ENCODE measurements at regions not wholly inside any gene's neighbourhood (a gene's known extent, or its start where the extent isn't known, plus 50 kb on each side); places are given as distances from the start of the nearest gene placed in this dataset.

DNA sequence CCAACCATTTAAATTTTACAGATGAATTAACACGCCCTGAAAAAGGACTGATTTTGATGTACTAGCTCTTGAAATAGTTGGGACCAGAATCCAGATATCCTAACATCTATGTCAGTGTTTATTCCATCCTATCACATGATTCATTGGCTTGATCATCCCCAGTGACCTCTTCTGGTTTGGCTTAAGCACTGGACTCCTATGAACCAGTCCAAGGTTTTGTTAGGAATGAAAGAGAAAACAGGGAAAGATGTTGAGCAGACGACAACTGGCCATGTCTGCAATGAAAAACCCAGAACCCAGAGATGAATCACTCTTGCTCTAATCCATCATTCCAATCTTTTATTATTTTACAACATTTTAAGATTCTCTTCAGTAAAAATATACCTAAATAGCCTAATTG is 1080.9 kb downstream of the SORCS1 start:
- TF ChIP-seq EZH2phosphoT487 (conservative IDR thresholded peaks at IDR 0.05; ENCODE audit: low read length) = no peak
- TF ChIP-seq, protein P1, sequence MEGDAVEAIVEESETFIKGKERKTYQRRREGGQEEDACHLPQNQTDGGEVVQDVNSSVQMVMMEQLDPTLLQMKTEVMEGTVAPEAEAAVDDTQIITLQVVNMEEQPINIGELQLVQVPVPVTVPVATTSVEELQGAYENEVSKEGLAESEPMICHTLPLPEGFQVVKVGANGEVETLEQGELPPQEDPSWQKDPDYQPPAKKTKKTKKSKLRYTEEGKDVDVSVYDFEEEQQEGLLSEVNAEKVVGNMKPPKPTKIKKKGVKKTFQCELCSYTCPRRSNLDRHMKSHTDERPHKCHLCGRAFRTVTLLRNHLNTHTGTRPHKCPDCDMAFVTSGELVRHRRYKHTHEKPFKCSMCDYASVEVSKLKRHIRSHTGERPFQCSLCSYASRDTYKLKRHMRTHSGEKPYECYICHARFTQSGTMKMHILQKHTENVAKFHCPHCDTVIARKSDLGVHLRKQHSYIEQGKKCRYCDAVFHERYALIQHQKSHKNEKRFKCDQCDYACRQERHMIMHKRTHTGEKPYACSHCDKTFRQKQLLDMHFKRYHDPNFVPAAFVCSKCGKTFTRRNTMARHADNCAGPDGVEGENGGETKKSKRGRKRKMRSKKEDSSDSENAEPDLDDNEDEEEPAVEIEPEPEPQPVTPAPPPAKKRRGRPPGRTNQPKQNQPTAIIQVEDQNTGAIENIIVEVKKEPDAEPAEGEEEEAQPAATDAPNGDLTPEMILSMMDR (IDR thresholded peaks at IDR 0.05; ENCODE audit: insufficient read depth, low read length, poor library complexity, severe bottlenecking) = no peak
